Hematopoietic multipotent progenitor cell treated with erythropoietin and hydrocortisone succinate and interleukin-3 and kit ligand, for 4 days (in vitro differentiated cells): ENCODE measurements at regions not wholly inside any gene's neighbourhood (a gene's known extent, or its start where the extent isn't known, plus 50 kb on each side); places are given as distances from the start of the nearest gene placed in this dataset.
"Not testable (repeated sequence)": the region's sequence is repeated elsewhere in the genome, so short reads cannot be mapped to it uniquely, and the experiment has no call there.

Source experiments
- DNase-seq: peaks from one replicate; pipeline ENCODE4 v3.0.0-alpha.2; 2015

GRCh38 chr1:31485166-31485565, 72.2 kb downstream of the SERINC2 start:
- no peak for DNase-seq

DNA sequence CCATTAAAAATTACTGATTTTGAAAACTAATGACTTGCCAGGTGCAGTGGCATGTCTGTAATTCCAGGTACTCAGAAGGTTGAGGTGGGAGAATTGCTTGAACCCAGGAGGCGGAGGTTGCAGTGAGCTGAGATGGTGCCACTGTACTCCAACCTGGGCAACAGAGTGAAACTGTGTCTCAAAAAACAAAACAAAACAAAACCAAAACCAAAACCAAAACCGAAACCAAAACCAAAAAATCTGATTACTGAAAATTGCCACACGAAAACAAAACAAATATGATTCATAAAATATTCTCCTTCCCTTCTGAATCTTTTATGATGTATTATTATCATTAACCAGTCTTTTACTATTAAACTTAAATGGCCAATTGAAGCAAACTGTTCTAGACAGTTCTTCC, 74.1 kb downstream of the SERINC2 start:
- DNase-seq, result no peak

DNA sequence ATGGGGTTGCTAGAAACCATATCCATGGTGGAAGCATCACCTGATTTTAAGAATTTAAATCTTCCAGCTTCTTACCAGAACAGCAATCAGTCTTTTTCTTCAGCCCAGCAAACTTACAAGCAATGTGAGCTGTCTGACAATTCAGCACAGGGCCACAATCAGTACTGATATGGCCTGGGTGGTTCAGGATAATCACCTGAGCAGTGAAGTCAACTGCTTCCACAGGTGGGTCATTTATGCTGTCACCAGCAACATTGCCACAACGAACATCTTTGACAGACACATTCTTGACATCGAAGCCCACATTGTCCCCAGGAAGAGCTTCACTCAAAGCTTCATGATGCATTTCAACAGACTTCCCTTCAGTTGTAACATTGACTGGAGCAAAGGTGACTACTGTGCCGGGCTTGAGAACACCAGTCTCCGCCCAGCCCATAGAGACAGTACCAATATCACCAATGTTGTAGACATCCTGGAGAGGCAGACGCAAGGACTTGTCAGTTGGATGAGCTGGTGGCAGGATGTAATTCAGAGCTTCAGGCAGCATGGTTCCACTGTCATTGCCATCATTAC, 74.8 kb downstream of the SERINC2 start:
- no peak for DNase-seq

DNA sequence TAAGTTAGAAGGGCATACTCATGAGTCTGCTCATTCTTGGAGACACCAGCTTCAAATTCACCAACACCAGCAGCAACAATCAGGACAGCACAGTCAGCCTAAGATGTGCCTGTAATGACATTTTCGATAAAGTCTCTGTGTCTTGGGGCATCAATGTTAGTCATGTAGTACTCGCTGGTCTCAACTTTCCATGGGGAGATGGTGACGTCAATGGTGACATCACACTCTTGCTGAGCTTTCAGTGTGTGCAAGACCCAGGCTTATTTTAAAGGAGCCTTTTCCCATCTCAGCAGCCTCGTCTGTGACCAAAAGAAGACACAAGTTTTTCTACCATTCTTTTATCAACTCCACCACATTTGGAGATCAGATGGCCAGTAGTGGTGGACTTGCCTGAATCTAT, 75.5 kb downstream of the SERINC2 start:
- DNase-seq, result no peak

- DNase-seq, result not testable (repeated sequence)
These were observed 76.6 kb downstream of the SERINC2 start for GRCh38 chr1:31489575-31489974.

DNA sequence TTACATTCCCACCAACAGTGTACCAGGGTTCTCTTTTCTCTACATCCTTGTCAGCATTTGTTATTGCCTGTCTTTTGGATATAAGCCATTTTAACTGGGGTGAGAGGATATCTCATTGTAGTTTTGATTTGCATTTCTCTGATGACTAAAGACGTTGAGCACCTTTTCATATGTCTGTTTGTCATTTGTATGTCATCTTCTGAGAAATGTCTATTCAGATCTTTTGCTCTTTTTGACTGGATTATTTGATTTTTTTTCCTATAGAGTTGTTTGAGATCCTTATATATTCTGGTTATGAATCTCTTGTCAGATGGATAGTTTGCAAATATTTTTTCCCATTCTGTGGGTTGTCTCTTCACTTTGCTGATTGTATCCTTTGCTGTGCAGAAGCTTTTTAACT, 77.6 kb downstream of the SERINC2 start:
- DNase-seq, result not testable (repeated sequence)

DNA sequence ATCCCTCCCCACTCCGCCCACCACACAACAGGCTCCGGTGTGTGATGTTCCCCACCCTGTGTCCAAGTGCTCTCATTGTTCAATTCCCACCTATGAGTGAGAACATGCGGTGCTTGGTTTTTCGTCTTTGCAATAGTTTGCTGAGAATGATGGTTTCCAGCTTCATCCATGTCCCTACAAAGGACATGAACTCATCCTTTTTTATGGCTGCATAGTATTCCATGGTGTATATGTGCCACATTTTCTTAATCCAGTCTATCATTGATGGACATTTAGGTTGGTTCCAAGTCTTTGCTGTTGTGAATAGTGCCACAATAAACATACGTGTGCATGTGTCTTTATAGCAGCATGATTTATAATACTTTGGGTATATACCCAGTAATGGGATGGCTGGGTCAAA, 81.0 kb upstream of the TINAGL1 start:
- not testable (repeated sequence) for DNase-seq

DNA sequence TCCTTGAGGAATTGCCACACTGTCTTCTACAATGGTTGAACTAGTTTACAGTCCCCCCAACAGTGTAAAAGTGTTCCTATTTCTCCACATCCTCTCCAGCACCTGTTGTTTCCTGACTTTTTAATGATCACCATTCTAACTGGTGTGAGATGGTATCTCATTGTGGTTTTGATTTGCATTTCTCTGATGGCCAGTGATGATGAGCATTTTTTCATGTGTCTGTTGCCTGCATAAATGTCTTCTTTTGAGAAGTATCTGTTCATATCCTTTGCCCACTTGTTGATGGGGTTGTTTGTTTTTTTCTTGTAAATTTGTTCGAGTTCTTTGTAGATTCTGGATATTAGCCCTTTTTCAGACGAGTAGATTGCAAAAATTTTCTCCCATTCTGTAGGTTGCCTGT, 80.5 kb upstream of the TINAGL1 start:
- DNase-seq, result not testable (repeated sequence)

- no peak for DNase-seq
These were observed 78.7 kb upstream of the TINAGL1 start for GRCh38 chr1:31497601-31498000.

DNA sequence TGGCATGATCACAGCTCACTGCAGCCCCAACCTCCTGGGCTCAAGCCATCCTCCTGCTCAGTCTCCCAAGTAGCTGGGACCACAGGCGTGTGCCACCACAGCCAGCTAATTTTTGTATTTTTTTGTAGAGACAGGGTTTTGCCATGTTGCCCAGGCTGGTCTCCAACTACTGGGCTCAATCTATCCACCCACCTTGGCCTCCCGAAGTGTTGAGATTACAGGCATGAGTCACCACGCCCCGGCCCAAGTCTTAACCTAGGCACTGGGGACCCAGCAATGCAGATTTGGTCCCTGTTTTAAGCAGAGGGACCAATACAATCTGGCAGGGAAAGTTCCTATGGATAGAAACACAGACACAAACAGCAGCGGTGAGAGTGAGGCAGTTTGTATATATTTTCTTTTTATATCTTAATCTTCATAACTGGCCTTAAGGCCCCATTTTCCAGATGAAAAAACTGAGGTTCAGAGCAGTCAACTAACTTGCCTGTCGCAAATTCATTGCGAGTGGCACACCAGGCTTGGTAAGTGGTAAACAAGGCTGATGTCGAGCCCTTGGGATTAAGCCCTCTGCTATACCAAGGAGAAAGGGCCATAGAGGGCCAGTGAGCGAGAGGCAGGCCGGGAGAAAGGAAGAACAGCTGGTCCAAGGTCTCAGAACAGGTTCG, 77.8 kb upstream of the TINAGL1 start:
- peak; percentile 34 for DNase-seq

DNA sequence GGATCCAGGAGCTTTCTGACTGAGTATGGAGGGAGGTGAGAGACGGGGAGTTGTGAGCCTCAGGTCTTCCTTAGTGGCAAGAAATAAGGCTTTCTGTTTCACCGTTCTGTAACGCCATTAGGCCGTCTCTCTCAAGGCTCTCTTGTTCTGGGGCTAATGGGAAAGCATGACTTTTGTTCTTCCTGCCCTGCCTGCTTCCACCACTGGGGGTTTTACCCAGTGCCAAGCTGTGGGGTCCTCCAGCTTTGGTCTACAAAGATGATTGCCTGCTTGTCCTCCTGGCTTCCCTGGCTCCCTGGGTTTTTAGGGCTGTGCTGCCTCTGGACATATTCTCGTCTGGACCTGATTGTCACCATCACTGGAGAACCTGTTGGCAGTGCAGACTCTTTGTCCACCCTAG, 74.8 kb upstream of the TINAGL1 start:
- peak; percentile 52 for DNase-seq

DNA sequence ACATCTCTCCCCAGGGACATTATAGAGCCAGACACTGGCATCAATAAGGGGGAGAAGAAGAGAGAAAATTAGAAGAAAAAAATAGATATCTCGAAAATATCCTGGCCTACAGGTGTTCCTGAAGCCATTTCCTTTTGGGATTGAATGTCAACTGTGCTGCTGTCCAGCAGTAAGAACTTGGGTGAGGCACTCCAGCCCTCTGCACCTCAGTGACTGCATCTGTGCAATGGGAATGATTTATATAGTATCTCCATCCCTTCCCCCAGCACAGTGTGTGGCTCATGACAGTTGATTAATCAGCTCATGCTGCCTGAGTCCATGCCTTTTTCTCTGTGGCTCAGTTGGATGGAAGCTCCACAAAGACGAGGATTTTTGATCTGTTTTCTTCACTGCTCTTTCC, 74.1 kb upstream of the TINAGL1 start:
- no peak for DNase-seq

DNA sequence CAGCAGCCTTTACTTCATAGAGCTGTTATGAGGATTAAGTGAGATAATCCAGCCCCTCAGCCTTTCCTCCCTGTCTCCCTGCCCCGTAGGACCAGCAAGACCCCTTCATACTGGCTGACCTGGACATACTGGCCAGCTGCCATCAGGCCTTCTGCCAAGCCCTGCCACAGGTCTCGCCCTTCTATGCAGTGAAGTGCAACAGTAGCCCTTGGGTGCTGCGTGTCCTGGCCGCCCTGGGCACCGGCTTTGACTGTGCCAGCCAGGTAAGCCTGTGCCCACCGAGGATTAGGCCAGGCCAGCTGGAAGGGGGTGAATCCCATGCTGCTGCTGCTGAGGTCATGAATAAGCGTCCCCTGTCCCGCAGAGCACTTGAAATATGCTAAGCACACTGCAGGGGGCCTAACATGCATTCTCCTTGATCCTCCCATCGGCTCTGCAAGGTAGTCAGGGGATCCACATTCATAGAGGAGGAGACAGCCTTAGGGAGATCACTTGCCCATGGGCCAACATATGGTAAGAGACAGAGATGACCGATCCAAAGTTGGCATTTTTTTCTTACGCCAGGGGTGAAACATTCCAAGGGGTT, 73.3 kb upstream of the TINAGL1 start:
- no peak for DNase-seq

DNA sequence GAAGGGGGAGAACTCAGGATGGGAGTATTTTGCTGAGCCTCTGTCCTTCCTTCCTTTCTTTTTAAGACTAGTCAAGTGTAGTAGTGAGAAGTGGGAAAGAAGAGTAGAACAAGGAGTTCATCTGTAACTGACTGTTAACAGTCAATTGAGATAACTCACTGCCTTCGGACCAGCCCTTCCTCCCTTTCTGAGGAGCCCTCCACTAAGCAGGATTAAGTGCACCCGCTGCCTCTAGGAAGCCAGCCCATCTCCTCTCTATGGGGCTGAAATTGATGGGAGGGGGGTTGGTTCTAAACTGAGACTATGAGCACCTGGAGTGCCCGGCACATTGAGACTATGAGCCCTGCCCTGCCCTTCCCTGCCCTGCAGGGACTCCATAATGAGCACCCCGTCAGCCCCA, 72.7 kb upstream of the TINAGL1 start:
- DNase-seq, result peak; percentile 43

- no peak for DNase-seq
These were observed 72.3 kb upstream of the TINAGL1 start for GRCh38 chr1:31504001-31504400.

DNA sequence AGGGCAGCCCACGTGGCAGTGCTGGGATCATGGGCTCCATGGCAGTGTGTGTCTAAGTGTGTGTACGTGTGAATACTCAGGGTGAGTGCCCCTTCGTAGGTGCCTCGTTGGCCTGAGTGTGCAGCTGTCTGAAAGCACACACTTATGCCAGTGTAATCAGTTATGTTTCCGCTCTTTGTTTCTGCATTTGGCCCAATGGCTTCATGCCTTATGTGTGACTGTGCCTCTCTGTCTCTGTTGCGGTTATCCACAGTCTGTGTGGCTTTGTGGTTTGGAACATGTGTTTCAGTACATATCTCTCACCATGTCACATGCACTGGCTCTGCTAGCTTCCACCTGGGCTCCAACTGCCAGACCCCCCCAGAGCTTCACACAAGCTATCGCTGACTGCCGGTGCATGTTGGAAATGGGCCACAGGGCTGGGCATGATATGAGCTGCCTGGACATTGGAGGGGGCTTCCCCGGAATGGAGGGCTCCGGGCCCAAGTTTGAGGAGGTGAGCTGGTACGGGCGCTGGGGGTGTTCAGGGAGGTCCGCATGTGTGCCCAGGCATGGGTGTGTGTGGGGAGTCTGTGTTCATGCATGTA, 70.3 kb upstream of the TINAGL1 start:
- DNase-seq, result peak; percentile 97

DNA sequence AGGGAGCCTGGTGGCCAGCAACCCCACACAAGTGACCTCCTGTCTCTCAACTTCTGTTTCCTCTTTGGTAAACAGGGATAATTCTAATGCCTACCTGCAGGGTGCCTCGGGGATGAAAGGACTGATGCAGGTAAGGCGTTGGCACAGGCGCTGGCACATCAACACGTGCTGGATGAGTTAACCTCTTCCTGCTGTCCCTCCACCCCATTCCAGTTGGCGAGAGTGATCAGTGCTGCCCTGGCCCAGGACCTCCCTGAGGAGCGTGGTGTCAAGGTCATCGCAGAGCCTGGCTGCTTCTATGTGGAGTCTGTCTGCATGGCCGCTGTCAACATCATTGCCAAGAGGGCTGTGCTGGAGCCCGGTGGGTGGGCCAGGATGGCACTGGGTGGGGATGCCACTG, 69.1 kb upstream of the TINAGL1 start:
- DNase-seq, result no peak

DNA sequence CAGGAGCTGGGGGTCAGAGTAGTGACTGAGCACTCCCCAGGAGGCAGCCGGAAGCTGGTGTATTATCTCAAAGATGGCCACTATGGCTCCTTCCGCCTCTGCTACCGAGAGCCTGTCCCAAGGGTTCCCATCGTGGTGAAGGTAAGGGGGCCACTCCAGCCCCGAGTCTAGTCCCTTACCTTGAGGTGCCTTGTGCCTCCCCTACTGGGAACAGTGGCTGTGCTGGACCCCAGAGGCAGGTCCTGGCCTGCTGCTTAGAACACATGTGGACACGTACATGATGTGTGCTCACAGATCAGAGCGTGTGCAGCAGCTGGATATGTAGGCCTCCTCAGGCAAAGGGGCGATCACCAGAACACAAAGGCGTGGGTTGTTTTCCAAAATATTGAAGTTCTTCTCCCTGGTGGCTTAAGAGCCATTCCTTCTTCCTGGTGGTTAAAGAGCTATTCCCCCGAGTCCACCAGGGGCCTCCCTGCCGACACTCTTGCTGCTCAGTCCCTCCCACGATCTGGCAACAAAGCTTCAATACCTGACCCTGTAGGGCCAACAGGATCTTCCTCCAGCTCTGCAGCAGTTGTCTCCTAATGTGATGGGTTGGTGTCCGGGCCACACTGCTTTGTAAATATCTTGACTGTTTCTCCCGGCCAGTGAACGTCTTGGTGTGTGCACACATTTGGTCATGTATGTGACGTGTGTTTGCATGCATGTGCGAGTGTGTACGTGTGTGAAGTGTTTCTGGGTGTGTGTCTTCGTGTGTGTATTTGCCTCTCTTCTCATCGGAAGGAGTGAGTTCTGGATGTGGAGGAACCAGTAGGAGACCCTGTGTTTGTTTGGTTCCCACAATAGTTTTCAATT, 68.4 kb upstream of the TINAGL1 start:
- DNase-seq, result peak; percentile 44

DNA sequence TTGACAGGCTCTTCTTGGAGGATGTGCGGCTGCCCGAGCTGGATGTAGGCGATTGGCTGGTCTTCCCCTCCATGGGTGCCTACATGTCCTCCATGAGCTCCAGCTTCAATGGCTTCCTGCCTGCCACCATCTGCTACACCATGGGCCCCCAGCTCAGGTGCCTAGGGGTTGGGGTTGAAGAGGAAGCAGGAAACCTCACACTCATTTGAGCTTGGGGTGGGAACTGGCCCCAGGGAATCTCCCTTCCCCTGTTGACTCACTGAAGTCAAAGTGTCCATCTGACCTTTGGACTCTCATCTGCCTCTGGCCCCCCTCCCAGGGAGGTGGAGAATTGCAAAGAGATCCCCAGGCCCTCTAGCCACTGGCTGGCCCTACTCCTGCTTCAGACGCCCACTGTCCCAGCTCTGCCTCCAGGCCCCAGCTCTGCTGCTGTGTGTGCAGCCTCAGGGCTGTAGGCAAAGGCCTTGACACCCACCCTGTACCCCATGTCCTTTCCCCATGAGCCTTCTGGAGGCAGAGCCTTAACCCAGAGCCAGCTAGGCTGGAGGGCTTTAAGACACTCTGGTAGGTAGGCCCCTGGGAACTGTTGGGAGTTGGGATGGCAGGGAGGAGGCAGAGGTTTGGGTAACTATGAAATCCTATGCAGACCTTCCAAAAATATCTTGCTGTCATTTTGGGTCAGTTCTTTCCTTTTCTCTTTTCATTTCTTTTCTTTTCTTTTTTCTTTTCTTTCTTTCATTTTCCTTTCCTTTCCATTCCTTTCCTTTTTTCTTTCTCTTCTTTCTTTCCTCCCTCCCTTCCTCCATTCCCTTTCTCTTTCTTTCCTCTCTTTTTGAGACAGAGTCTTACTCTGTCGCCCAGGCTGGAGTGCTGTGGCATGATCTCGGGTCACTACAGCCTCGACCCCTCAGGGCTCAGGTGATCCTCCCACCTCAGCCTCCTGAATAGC, 66.9 kb upstream of the TINAGL1 start:
- DNase-seq, result no peak

GRCh38 chr1:31510304-31510703, 66.0 kb upstream of the TINAGL1 start:
- no peak for DNase-seq

GRCh38 chr1:31510853-31511789, 65.2 kb upstream of the TINAGL1 start:
- no peak for DNase-seq
